H1 (cell line): ENCODE measurements at regions not wholly inside any gene's neighbourhood (a gene's known extent, or its start where the extent isn't known, plus 50 kb on each side); places are given as distances from the start of the nearest gene placed in this dataset.

ENCODE experiments used
- CBX5 ChIP-seq: fragments of 300-800, 300-1000 bp; sonication (generic); IDR thresholded peaks from 2 replicates; pipeline ENCODE4 v1.7.1; 2016; ENCODE audit warnings: antibody characterized with exemption, low read length, low read depth
- CHD7 ChIP-seq: fragments of 300-600 bp; sonication (generic); IDR thresholded peaks from 2 replicates; pipeline ENCODE4 v1.7.1; 2012; ENCODE audit warnings: low read length, moderate library complexity, mild to moderate bottlenecking, inconsistent platforms; ENCODE audit not compliant: insufficient replicate concordance
- JUN ChIP-seq: IDR thresholded peaks from 2 replicates; pipeline ENCODE4 v1.6.1; 2011; ENCODE audit warnings: low read depth, mild to moderate bottlenecking, improper control_type of control experiment, low read length
- JUND ChIP-seq: IDR thresholded peaks from 2 replicates; pipeline ENCODE4 v1.6.1; 2011; ENCODE audit warnings: mild to moderate bottlenecking, improper control_type of control experiment, low read length
- MAX ChIP-seq: IDR thresholded peaks from 2 replicates; pipeline ENCODE4 v1.6.1; 2012; ENCODE audit warnings: inconsistent platforms
- POU5F1 ChIP-seq: IDR thresholded peaks from 2 replicates; pipeline ENCODE4 v1.6.1; 2011; ENCODE audit warnings: low read depth, mild to moderate bottlenecking, low read length, moderate library complexity
- RAD21 ChIP-seq, 2 experiments: IDR thresholded peaks in 1 of 2; conservative IDR thresholded peaks in 1 of 2; 2 replicates each; pipeline ENCODE4 v1.6.1; 2011; ENCODE audit warnings: low read depth in 2 of 2, low read length in 2 of 2, improper control_type of control experiment in 1 of 2, inconsistent platforms in 1 of 2, mild to moderate bottlenecking in 1 of 2, moderate library complexity in 1 of 2
- RBBP5 ChIP-seq: IDR thresholded peaks from 2 replicates; pipeline ENCODE4 v1.7.1; 2012; ENCODE audit warnings: low read depth, mild to moderate bottlenecking, inconsistent platforms, low read length, moderate library complexity, borderline replicate concordance
- RXRA ChIP-seq: IDR thresholded peaks from 2 replicates; pipeline ENCODE4 v1.6.1; 2011; ENCODE audit warnings: low read depth, mild to moderate bottlenecking, low read length, moderate library complexity; ENCODE audit not compliant: insufficient read depth
- SP1 ChIP-seq: IDR thresholded peaks from 2 replicates; pipeline ENCODE4 v1.6.1; 2011; ENCODE audit warnings: low read depth, low read length

- TF ChIP-seq CHD7 (no peak), JUND (no peak), RAD21 (IDR thresholded peaks at IDR 0.05 in 1 of 2, conservative IDR thresholded peaks at IDR 0.05 in 1 of 2; ENCODE audit: low read depth in 2 of 2, low read length in 2 of 2) (no peak), RBBP5 (no peak), JUN (no peak), SP1 (no peak), CBX5 (no peak), POU5F1 (no peak), MAX (no peak), RXRA (no peak)
Measured at GRCh38 chr11:44417731-44418455, 108.0 kb upstream of the ALX4 start (continued).
